NCI-H82 treated with DMSO at 0.1 percent for 48 hours (cell line): ENCODE measurements at regions not wholly inside any gene's neighbourhood (a gene's known extent, or its start where the extent isn't known, plus 50 kb on each side); places are given as distances from the start of the nearest gene placed in this dataset.

ENCODE experiments used
- DNase-seq: peaks from one replicate; lab custom pipeline; 2025; ENCODE audit not compliant: unreplicated experiment; lab: John Stamatoyannopoulos, UW

DNA sequence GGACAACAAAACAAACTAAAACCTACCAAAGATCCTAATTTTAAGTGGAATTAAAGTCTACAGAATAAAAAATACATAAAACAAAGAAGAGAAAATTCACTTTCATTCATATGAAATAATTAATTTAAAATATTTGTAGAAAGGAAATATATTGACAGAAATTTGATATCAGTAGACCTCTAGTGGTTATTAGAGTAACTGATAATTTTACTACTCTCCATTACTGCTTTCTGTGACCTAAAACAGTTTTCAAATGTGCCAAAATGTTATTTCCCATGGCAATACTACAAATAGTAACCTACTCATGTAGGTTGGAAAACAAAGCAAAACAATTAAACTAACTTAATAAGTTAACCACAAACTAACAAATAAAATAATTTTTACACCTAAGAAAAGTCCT, 147.1 kb downstream of the NOL4 start:
- DNase-seq = no peak

DNA sequence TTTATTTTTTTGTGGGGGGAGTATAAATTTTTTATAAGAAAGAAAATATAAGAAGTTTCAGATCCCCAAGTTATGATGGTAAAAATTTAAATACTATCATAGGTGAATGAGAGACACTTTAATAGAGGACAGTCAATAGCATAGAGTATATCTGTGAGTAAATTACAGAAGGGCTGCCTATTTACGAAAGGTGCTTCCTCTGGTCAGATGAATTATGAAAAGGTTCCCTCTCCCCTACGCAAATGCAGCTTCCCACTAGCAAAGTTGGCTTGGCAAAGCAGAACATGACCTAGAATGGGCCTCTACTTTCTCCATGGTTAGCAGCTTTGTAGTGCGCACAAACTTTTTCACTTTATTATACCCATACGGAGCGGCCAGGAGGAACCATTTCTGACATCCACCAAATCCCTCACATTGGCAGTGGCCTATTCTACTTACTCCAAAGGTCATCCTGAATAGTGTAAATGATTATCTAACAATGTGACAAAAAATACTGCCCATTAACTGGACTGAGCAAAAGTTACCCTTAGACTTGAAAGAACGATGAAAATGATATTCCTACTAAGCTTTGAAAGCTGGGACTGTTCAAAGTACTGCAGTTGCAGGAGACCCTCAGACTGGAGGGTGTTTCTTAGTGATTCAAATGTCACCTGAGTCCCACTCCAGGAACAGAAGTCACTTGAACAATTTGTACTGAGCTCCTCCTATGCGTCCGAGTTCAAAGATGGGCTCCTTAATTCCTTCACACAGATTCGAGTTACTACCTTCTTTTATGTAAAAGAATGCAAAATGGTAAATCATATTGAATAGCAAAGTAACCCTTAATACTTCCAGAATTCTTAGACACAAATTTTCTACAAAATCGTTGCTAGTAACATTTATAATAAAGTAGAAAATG, 148.5 kb downstream of the NOL4 start:
- no peak for DNase-seq

DNA sequence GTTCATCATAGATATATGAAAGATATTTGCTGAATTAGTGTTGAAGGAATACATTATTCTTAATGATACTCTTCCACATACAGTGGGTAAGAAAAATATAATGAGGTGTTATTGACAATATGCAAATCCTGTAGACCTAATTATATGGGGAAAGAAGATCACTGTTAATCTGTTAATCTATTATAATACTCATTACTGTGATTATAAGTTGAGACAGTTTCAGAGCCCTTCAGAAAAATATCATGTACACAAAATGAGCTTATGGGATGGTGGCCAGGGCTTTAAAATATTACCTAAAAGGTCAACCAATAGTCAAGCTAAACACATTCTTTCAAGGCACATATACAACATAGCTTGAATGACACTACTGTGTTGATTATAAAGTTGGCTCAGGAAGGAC, 163.5 kb downstream of the NOL4 start:
- DNase-seq = no peak

DNA sequence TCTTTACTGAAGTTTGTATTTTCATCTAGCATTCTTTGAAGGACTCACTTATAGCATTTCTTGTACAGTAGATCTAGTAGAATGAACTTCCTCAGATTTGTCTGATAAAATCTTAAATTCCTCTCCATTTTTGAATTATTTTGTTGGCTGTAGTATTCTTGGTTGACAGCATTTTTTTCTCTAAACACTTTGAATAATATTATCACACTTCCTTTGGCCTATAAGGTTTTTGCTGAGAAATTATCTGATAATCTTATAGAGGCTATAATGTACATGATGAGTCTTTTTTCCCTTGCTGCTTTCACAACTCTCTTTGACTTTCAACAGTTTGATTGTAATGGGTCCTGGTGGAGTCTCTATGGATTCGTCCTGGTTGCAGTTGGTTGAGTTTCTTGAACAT, 169.5 kb downstream of the NOL4 start:
- DNase-seq = no peak

DNA sequence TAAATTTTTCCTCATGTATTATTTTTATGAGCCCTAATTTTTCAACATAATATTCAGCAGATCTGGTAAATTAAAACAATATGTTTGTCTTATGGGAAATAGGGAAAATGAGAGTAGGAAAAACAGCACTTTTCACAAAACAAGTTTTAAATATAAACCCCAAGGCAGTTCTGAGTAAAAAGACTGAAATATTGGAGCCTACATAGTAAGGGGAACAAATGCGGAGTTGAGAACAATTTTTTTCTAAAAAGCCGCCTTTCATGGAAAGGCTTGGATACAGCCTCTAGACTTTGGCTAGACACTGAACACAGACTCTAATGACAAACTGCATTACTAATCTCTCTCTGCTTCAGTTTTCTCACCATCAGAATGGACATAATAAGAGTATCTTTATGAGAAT, 174.1 kb downstream of the NOL4 start:
- no peak for DNase-seq

DNA sequence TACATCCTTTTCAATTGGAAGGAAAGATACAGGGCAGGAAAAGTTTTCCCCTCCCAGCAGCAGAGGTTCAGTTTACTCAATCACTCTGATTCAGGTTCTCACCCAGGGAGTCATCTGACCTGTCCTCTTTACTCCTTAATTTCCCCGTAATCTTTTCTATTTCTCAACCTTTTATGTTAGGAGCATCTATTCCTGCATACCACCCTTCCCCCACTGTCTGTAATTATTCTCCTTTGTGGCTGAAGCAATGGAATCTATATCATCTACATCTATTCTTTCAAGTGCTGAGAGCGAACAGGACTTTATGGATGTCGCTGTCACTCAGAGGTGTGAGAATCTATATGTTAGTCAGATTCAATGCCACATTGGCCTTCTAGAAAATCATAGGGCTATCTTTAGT, 175.2 kb downstream of the NOL4 start:
- no peak for DNase-seq

DNA sequence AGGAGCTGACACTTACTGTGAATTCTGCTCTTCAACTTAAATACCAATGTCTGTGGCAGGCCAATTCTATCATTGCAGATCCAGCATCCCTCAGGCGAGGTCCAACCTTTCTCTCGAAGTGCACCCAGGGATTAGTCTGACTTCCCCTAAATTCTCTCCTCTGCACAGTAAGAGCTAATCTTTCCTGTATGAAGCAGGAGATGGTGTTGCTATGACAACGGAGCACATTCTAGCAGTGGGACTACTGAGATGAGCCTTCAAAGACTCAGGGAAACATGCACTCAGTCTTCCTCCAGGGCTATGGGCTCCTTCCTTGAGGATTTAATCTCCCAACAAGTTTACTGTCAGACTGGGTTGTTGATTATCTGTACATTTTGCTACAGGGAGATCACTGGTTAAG, 176.3 kb downstream of the NOL4 start:
- DNase-seq = no peak

DNA sequence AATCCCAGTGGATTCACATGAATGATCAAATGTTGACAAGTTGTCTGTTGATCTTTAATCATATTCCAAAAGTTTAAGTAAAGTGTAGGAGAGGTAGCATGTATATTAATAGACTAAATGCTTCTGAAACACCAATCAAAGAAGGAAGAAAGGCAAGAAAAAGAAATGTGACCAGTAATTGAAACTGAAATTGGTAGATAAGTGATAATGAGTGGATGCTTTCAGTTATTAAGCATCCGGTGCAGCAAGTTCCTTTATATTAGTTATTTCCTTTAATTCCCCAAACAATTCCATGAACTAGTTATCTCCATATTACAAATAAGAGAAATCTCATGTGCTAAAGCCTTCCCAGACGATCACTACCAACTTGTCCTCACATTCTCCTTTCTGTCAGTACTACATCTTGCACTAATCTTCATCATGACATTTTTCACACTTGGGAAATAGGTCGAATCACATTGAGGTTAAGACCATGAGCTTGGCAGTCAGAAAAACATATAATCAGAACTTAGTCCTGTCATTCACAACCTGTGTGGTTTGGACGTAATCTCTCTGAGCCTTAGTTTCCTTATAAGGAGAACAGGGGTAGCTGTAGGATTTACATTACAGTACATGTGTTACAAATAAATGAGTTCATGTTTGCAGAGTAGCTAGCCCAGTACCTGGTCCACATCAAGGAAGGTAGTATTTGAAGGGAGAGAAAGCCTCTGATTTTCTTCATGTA, 182.1 kb downstream of the NOL4 start:
- no peak for DNase-seq

DNA sequence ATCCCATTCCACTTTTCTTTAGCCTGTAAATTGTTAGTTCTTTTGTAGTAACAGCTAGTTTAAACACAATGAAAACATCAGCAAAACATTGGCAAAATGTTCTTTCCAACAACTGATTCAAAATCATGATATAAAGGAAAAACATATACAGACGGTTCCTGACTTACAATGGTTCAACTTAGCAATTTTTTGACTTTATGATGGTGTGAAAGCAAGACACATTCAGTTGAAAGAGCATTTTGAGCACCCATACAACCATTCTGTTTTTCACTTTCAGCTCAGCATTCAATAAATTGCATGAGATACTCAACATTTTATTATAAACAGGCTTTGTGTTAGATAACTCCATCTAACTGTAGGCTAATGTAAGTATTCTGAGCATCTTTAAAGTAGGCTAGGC, 185.1 kb downstream of the NOL4 start:
- no peak for DNase-seq

DNA sequence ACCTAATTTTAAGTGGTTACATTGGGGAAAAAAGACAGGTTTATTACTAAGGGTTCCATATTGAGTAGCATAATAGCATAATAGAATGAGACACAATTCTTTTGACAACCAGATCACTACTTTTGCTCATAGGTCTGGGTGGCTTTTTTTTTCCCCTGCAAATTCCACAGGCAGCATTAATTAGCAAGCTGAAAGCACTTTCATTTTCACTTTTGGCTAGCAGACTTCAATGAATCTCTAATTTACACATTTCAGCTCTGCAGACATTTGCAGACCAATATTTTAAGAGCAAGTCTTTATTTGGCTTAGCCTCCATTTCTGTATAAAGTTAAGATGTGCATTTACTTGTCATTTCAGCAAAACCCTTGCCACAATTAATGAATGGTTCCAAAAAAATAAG, 185.5 kb downstream of the NOL4 start:
- DNase-seq = no peak

DNA sequence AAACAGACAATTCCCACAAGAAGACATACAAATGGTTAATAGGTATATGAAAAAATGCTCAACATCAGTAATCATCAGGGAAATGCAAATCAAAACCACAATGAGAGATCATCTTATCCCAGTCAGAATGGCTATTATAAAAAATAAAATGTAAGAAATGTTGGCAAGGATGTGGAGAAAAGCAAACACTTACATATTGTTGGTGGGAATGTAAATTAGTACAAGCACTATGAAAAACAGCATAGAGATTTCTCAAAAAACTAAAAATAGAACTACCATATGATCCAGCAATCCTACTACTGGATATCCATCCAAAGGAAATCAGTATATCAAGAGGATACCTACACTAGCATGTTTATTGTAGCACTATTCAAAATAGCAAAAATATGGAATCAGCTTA, 186.6 kb downstream of the NOL4 start:
- DNase-seq = no peak

DNA sequence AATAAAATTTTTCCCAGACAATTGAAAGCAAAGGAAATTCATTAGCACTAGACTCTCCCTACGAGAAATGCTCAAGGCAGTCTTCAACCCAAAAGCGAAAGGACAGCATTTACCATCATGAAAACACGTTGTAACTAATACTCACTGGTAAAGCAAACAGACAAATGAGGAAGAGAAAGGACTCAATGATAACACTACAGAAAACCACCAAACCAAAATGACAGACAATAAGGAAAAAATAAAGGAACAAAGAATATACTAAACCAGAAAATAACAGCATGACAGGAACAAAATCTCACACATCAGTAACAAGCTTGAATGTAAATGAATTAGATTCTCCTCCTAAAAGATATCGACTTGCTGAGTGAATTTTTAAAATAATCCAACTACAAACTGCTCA, 190.7 kb downstream of the NOL4 start:
- no peak for DNase-seq

DNA sequence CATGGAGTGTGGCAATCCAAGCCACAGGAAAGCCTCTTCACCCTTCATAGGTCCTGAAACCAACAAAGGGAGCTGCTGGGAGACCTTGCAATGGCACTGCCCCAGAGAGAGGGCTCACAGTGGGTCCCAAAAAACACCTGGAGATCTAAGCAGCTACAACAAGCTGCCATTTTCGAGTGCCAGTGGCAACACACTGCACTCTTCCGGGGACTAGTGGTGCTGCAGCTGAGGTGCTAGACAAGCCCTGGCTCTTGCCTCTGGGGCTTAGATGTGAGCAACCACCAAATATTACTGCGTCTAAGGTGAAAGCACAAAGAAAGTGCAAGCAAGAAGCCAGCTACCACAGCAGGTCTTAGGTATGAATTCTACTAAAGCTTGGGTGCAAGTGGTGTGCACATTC, 192.9 kb downstream of the NOL4 start:
- DNase-seq = no peak

DNA sequence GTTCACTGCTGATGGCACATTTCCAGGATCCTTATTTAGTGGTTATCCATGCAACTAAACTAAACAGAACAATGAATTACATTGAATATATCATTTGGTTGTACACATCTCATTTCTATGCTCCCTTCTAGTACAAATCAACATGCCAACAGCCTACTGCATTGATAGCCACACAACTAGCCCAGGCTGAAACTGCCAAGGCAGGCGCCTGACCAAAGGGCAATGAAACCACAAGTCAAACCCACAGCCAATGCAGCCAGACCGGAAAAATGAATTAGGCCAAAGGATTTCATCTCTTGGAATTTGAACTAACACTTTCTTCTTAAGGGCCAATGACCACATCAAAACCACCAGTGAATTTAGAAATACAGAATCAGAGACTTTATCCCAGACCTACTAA, 196.4 kb downstream of the NOL4 start:
- DNase-seq = no peak

DNA sequence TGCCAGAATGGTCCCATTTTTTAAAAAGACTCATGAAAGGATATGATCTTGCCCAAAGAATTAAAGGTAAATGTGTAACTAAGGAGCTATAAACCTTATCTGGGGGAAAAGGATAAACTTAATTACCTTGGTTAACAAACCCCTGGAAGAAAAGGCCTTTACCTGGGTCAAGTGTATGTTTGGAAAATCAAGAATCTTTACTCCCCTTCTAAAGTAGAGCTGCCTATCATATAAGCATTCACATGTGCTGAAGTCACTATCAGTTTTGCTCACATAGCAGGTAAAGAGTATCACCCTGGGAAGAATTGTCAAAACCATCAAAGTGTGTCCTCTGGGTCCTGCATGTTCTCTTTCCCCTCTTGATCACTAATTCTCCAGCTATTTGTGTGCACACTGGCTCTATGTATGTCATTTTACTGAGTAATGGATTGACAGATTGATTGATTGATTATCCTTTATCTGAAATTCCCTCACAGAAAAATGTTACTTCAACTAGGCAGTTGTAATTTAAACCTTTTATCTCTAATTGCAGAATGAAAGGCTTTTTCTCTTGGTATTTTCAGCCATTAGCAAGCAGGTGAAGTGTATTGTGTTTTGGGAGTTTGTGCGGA, 199.4 kb downstream of the NOL4 start:
- DNase-seq = no peak

DNA sequence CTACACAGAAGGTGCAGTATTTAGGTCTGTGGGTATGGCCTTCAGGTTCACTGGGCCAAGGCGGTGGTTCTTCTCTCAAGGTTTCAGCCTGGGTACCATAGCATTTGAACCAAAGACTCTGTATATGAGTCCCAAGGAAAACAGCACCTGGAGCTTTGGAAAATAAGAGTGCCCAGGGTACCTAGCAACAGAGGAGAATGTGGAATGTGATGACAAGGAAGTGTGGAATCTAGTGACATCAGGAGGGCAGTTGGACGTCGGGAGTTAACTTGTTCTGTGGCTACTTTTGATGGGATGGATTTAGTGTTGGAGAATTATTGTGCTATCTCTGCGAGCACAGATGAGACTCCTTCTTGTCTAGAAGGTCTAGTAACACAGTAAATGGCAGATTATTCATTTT, 201.2 kb downstream of the NOL4 start:
- DNase-seq = no peak

DNA sequence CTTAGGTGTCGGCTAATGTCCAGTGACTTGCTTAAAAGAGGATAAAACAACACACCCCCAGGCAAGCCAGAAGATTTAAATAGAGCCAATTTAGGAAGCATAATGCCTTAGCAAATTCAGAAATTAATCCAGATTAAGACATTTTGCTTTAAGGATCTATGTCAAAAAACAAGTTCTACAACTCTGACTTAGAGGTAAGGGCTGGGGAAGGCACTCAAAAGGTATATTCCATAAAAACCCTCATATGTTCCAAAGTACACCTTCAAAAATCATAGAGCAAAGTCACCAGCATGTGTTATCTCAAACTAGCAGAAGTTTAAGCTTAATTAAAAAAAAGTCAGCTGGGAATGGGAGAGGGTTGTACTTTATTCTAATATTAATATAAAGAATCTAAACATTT, 206.4 kb downstream of the NOL4 start:
- peak; percentile 67 for DNase-seq

DNA sequence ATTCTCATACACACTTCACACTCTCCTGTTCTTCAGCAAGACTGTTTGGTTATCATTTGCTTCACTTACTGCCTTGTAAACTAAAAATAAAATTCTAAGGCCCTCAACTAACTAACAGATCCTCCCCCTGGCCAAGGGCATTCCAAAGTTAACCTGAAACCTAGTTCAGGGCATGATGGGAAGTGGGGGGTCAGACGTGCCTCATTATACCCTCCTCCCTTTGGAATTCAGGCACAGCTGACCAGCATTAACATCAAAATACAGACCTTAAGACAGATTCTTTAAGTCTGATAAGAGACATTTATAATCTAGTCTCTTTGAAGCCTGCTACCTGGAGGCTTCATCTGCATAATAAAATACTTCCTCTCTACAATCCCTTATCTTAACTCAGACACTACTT, 221.0 kb downstream of the NOL4 start:
- no peak for DNase-seq

DNA sequence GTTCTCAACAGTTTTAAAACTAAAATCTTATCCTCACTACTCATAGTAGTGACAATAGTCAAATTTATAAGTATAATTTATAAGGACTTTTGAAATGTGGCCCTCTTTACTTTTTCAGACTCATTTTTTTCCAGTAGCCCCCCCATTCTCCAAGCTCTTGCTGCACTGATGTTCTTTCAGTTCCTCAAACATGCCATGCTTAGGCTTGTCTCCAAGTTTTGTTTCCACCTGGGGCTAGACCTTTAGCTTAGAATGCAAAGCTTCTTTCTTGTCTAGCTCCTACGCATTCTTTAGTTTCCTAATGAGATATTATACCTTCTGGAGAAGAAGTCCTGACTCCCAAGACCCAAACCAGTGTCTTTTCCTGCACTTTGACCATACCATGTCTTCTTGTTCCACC, 222.6 kb downstream of the NOL4 start:
- no peak for DNase-seq

DNA sequence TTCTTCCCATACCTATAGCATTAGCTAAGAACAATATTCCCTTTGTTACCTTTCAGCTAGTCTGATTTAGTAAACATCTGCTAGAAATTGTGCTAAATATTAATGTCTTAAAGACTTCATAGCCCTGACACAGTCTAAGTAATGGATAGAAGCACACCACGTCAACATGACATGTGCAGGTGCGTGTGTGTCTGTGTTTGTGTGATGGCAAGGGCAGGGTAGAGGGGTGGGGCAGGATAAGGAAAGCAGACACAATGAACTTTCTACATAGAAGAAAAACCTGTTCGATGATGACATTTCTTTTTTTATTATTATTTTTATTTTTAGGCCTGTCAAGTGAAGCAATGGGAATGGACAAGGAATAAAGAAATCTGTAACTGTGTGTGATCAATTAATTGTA, 223.3 kb downstream of the NOL4 start:
- no peak for DNase-seq

DNA sequence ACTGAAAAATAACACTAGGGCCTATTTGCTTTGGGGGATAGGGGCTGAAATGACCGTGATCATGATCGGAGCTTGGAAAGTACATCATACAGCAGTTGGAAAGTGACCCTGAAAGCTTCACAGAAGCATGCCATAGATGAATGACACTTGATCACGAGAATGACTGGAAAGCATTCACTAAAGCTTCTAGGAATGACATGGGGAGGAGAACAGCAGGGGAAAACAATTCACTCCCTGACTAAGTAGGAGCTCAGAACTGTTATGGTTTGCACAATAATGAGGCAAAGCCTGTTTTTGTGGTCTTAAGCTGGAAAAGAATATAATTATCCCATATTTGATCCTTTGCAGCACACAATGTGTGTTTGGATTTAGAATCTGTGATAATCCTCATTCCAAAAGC, 237.5 kb downstream of the NOL4 start:
- DNase-seq = no peak

DNA sequence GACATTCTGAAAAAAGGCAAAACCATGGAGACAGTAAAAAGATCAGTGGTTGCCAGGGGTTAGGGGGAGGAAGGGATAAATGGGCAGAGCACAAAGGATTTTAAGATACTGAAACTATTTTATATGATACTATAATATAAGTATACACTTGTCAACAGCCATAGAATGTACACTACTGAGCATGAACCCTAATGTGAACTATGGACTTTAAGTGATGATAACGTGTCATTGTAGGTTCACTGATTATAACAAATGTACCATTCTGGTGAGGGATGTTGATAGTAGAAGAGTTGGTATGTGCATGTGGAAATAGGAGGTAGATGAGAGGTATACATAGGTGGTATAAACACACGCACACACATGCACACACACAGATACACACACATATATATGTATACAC, 241.6 kb downstream of the NOL4 start:
- no peak for DNase-seq
